Fibroblast of lung (primary cell): ENCODE measurements at regions not wholly inside any gene's neighbourhood (a gene's known extent, or its start where the extent isn't known, plus 50 kb on each side); places are given as distances from the start of the nearest gene placed in this dataset.

Experiments used
- CTCF ChIP-seq, 2 donors: IDR thresholded peaks in 1 of 2; conservative IDR thresholded peaks in 1 of 2; 1 replicate in 1 of 2; 2 replicates in 1 of 2; pipeline ENCODE4 v1.5.1; 2011 to 2012; ENCODE audit warnings: low read length in 2 of 2, control low read depth in 1 of 2, inconsistent platforms in 1 of 2, low read depth in 1 of 2, mild to moderate bottlenecking in 1 of 2
- EZH2 ChIP-seq: IDR thresholded peaks from 2 replicates; pipeline ENCODE4 v1.5.1; 2012; ENCODE audit warnings: low read length, control low read depth, mild to moderate bottlenecking; ENCODE audit errors: missing control alignments

GRCh38 chr4:18180892-18181291, 159.3 kb upstream of the LCORL start:
- no peak for TF ChIP-seq CTCF (conservative IDR thresholded peaks at IDR 0.05 in 1 of 2, IDR thresholded peaks at IDR 0.05 in 1 of 2; ENCODE audit: low read depth in 1 of 2, low read length in 2 of 2)
- TF ChIP-seq EZH2: no peak
